NCI-H748 (cell line): ENCODE measurements at regions not wholly inside any gene's neighbourhood (a gene's known extent, or its start where the extent isn't known, plus 50 kb on each side); places are given as distances from the start of the nearest gene placed in this dataset.
A peak's percentile ranks its signal among the peaks of the same experiment; 100 is the strongest.

Experiments used
- DNase-seq: peaks from one replicate; lab custom pipeline; 2025; ENCODE audit not compliant: unreplicated experiment; lab: John Stamatoyannopoulos, UW

DNA sequence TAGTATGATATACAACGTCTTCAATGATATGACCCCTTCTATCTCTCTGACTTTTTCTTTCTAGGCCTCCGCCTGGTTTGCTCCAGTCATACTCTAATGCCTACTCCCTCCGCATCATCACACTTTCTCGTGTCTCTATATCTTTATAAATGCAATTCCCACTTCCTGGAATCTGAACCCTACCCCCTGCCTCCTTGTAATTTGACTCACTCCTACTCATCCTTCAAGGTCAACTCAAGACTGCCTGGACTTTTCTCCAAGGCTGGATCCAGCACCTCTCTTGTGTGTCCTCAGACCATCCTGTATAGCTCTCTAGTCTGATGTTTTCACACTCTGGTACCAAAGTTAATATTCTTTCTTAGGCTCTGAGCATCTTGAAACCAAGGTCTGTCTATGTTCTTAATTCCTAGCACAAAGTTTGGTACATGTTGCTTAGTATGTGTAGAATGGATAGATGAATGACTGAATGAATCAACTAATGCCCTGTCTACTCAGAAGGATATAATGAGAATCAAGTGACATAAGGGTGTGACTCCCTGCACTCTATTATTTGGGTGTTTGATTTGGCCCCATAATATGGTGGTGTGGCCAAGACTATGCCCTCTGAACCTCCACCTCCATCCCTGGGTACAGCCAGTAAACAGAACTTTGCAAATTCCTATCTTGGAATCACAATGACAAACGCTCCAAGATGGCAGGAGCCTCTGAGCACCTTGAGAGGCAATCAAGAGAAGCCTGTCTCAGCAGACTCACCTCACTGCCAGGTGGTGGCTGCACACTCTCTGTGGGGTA is 74.3 kb upstream of the SERP2 start:
- DNase-seq, result no peak

DNA sequence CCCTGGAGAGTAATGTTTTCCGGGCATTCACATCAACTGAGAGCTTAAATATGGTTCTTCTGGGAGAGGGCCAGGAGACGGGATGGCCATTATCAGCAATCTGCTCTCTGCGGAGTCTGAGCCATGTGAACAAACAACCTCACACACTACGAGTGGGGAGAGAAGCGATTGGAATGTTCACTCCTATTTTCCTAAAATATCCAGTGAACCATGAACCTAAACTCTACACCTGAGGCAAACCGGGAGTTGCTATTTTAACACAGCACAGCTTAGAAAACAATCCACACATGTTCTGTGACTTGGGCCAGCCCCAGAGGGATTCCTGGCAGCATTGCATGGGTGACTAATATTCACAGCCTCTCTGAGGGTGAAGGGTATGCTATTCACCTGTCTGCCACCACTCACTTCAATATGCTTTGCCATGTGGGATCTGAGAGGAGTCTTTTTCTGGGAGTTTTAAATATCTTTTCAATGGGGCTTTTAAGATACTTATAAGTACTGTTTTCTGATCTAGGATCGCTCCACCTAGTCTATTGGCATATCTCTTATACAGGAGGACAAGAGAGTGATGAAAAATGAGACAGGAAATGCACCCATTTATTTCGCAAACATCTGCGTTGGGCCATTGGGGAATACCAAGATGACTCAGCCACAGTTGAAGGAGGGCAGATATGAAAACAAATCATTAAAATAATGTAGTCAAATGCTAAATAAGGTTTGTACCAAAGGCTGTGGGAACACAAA is 72.6 kb upstream of the SERP2 start:
- DNase-seq, result no peak

DNA sequence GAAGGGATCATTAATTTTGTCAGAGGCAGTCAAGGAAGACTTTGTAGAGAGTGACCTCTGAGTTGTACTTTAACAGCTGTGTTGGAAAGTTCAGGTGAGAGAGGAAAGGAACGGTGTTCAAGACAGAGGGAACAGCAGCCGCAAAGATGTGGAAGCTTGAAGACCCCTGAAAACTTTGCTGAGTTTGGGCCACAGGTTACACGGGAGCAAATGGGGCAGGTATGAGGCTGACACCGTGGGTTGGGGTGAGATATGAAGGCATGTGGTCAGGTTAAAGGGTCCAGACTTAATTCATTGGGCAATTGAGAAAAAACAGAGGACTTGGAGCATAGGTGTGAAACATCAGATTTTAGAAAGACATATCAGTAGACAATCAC is 72.0 kb upstream of the SERP2 start:
- no peak for DNase-seq

GRCh38 chr13:44302233-44302632 is 71.4 kb upstream of the SERP2 start:
- no peak for DNase-seq

GRCh38 chr13:44302940-44303575 is 70.6 kb upstream of the SERP2 start:
- no peak for DNase-seq

GRCh38 chr13:44303681-44304432 is 69.8 kb upstream of the SERP2 start:
- DNase-seq, result peak; percentile 9

DNA sequence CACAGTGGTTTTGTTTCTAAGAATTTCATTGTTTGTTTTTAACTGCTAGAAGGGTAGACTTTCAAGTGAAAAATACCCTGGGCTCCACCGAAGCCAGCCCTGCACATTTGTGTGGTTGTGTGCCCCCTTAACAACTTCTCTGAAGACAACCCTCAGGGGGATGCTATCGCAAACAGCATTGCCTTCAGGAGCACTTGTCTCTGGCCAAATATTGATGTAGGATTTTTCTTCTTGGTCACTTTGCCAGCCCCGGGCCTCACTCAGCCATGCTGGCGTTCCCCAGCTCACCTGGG is 69.2 kb upstream of the SERP2 start:
- no peak for DNase-seq

DNA sequence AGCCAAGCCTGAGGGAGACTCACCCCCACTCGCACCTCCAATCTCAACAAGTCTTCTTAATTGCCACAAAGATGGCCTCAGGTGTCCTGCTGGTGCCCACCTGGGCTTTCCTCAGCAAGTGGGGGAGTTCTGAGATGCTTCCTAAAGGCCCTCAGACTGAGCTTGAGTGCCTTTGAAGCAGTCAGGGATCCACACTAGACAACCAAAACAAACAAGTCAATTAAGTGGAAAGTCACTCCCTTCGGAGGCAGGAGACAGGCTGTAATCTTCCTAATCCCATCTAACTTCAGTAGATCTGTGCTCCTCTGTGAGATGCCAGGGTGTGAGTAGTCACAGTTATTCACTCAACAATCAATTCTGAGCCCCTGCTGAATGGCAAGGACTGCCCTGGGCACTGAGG is 68.3 kb upstream of the SERP2 start:
- DNase-seq, result peak; percentile 64

DNA sequence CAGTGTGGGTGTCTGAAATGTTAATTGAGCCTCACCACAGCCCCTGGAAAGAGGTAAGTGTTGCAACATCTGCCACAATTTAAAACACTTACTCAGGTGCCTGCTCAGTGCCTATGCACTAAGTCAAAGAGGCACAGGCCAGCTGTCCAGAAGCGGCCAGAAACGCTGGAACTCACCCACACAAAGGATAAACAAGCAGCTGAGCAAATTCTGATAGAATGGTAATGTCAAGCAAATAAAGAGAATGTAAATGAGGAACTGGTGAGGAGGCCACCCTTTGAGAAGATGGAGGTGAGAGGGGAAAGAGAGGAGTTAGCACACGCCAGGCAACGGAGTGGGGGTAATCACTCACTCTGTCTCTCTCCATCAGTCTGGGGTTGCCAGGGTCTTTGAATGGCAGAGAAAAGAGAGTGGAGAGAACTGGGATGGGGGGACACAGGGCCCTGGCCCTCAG is 67.7 kb upstream of the SERP2 start:
- peak; percentile 94 for DNase-seq

DNA sequence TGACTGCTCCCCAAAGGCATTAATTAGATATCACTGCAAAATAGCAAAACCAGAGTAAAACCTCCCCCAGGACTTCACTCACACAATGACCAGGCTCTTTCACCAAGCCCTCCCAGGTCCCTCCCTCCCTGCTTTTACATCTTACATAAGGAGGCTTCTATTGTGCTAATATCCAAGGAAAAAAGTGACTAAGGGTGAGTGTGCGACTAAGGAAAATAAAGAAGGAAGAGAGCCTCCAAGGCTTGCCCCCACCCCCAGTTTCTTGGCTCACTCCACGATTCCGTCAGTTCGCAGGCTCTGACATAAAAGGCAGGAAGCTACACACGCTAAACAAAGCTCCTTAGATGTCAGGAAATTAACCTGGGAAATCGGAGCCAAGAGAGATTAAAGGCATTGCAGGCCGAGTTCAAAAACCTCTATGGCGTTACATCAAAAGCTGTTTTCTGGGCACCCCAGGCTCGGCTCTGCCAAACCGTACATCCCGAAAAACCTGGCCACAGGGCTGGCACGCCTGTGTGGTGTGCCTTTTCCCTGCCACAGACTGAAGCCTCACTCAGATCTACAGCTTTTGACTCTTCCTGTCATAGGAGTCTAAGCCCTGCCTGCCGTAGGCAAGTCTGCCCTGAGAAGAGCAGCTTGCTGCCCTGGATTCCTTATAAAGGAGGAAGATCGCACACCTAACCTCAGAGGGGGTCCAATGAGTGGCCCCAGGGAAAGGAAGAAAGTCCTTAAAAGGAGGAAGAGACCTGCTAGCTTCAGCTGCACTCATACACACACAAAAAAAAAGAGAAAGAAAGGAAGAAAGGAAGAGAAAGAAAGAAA is 67.0 kb upstream of the SERP2 start:
- peak; percentile 78 for DNase-seq

GRCh38 chr13:44307255-44307654 is 66.4 kb upstream of the SERP2 start:
- DNase-seq, result peak; percentile 18

DNA sequence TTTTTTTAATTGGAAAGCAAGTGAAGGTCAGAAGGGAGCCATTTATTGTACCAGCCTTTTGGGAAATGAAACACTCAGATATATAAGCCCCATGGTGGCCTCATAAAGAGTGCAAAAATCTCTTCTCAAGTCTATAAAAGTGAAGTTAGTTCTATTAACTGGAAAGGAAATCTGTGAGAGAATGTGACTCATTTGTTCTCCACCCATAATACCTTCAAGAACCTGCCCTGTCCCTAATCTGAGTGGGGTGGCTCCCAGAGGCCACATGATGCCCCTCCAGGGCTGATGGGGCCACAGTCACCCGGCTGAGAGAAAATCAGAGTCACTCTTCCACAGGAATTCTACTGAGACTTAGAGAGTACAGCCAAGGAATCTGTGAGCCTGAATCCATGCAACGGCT is 65.8 kb upstream of the SERP2 start:
- no peak for DNase-seq

- no peak for DNase-seq
Measured at GRCh38 chr13:44308352-44308751, 65.3 kb upstream of the SERP2 start.

DNA sequence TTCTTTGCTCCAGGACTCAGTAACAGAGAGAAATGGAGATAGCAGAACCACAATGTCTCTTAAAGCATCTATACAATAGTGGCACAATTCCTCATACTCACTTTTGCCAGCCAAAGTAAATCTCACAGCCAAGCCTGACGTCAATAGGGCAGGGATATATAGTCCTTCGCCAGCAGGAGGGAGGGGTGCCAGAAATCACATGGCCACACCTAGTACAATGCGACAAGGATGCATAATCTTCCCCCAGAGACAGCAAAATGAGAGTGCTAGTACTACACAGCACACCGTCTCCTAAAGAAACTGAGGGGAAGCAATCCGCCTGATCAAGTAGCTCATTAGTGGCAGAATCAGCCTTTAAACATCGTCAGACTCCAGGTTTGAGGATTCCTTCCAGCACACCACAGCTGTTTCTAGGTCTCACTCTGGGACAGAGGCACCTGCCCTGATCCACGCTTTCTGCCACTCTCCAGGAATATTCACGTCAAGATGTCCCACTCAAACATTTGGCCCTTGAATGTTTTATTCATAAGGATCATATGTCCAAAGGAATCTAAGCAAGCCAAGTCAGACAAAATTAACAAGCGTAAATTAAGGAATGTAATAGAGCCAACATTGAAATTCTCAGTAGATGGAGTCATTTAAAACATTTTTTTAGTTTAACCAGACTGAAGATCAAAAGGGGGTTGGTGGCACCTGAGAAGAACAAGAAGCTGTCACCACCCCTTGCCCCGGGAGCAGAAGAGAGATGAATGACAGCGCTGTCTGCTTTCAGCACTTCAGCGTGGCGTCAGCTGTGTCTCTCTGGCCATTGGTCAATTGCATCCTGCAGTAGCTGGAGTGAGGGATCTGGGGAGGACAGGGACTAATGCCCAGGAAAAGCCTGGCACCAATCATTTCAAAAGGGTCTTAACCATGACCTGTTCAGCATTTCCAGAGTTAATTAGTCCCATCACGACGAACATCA is 63.5 kb upstream of the SERP2 start:
- DNase-seq, result no peak

- no peak for DNase-seq
Measured at GRCh38 chr13:44311011-44311780, 62.4 kb upstream of the SERP2 start.

GRCh38 chr13:44312131-44312530 is 61.5 kb upstream of the SERP2 start:
- no peak for DNase-seq

DNA sequence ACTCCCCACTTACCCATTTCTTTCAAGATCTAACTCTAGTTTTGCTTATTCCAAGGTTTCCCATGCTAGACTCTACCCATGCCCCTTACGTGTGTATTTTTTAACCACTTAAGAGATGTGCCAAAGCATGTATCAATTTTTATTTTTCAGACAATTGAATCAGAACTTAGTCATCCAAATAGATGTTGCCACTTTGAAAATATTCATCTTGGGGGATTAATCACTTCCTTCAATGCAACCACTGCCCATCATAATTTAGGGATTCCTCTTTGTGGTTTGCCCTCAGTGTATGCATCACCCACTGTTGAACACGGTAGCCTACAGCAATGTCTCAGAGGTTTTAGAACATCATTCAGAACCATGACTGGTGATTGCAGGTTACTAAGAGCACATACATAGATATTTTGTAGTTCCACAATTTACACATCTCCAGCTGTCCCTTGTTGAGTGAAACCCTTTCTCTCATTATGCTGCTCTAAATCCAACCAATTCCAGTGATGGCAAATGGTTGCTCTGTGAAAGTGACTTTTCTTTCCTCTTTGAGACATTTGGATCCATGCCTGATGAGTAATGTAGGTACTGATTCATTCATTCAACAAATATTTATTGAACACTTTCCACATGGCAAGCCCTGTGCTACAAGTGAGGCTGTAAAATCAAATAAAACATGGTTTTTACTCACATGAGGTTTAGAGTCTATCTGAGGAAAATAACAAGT is 60.6 kb upstream of the SERP2 start:
- no peak for DNase-seq

DNA sequence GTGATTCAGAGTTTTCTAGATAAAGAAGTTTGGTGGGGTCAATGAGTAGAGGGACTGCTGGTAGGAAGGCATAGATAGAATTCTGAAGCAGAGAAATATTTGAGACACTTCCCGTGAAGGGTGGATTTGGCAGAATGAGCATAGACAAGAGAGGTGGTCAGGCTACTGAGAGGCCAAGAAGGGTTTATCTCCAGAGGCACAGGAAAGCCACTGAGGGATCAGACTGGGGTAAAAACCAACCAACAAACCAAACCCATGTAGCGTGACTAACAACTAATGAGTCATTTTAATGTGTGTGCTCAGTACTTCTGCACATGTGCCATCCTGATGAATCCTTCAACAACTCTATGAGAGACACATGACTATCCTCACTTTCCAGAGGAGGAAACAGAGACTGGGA is 60.0 kb upstream of the SERP2 start:
- DNase-seq, result no peak
